T-cell (primary cell): ENCODE measurements at regions not wholly inside any gene's neighbourhood (a gene's known extent, or its start where the extent isn't known, plus 50 kb on each side); places are given as distances from the start of the nearest gene placed in this dataset.

Source experiments
- ATAC-seq, 4 experiments: fragments of 200-7000 bp in 3 of 4; fragments of 150-1000 bp in 1 of 4; cut with Tn5 transposase; replicated peaks in 1 of 4; 1 replicate in 3 of 4; 2 replicates in 1 of 4; pipeline ENCODE4 v1.10.0; 2021; ENCODE audit warnings: moderate library complexity in 3 of 4, mild to moderate bottlenecking in 2 of 4, moderate number of reproducible peaks in 1 of 4
- CTCF ChIA-PET, 2 donors: fragments of 300-600 bp; sonication (Branson Sonifier 250); formaldehyde crosslinking; loops; one replicate each; lab custom pipeline; 2022; ENCODE audit warnings: antibody characterized with exemption in 2 of 2; lab: Charles Lee
- POLR2A ChIA-PET, 2 donors: fragments of 300-600 bp; sonication (Branson Sonifier 250); formaldehyde crosslinking; loops; one replicate each; lab custom pipeline; 2022; ENCODE audit warnings: antibody characterized with exemption in 2 of 2; lab: Charles Lee
- DNase-seq, 35 experiments: peaks; one replicate each; pipeline versions ENCODE4 v3.0.0 to v3.0.0-alpha.2; 2013 to 2023
- H3K27ac ChIP-seq: one replicate; pipeline ENCODE4 v1.5.1; 2013; ENCODE audit warnings: low read length
- H3K27me3 ChIP-seq, 2 experiments: replicated peaks in 1 of 2; 1 replicate in 1 of 2; 2 replicates in 1 of 2; pipeline versions ENCODE4 v1.6.1 to v1.7.0; 2013; ENCODE audit warnings: low read length in 1 of 2, mixed read lengths in 1 of 2; ENCODE audit not compliant: control insufficient read depth in 2 of 2, insufficient read depth in 2 of 2; ENCODE audit errors: extremely low read depth in 1 of 2
- H3K36me3 ChIP-seq, 2 donors: 1 replicate in 1 of 2; 2 replicates in 1 of 2; pipeline versions ENCODE4 v1.6.1 to v1.7.0; 2013; ENCODE audit warnings: low read length in 1 of 2; ENCODE audit not compliant: control insufficient read depth in 2 of 2, insufficient read depth in 1 of 2; ENCODE audit errors: extremely low read depth in 1 of 2
- H3K4me1 ChIP-seq, 2 experiments: 1 replicate in 1 of 2; 2 replicates in 1 of 2; pipeline versions ENCODE4 v1.6.1 to v1.7.0; 2013; ENCODE audit warnings: low read length in 2 of 2, mixed read lengths in 1 of 2; ENCODE audit not compliant: insufficient read depth in 2 of 2, control insufficient read depth in 1 of 2; ENCODE audit errors: extremely low read depth in 1 of 2
- H3K4me3 ChIP-seq, 2 donors: 1 replicate in 1 of 2; 2 replicates in 1 of 2; pipeline versions ENCODE4 v1.5.1 to v1.7.0; 2013; ENCODE audit warnings: mild to moderate bottlenecking in 2 of 2, low read length in 1 of 2, moderate library complexity in 1 of 2; ENCODE audit not compliant: control insufficient read depth in 1 of 2; ENCODE audit errors: extremely low read depth in 1 of 2
- H3K9me3 ChIP-seq: 2 replicates; pipeline ENCODE4 v1.7.0; 2013
- H3K27ac Mint-ChIP-seq, 2 donors: one replicate each; pipeline ENCODE4 v1.8.0; 2020 to 2021; ENCODE audit warnings: mild to moderate bottlenecking in 2 of 2, mixed read lengths in 2 of 2
- H3K27me3 Mint-ChIP-seq, 2 donors: one replicate each; pipeline ENCODE4 v1.8.0; 2021 to 2022; ENCODE audit warnings: mixed read lengths in 2 of 2
- H3K36me3 Mint-ChIP-seq: one replicate; pipeline ENCODE4 v1.8.0; 2021; ENCODE audit warnings: mixed read lengths
- H3K4me1 Mint-ChIP-seq, 3 donors: one replicate each; pipeline ENCODE4 v1.8.0; 2020 to 2022; ENCODE audit warnings: mixed read lengths in 3 of 3, mild to moderate bottlenecking in 1 of 3
- H3K4me3 Mint-ChIP-seq, 3 donors: one replicate each; pipeline ENCODE4 v1.8.0; 2020 to 2022; ENCODE audit warnings: mild to moderate bottlenecking in 3 of 3, mixed read lengths in 3 of 3, moderate library complexity in 3 of 3
- H3K9me3 Mint-ChIP-seq, 3 donors: one replicate each; pipeline ENCODE4 v1.8.0; 2020 to 2022; ENCODE audit warnings: mixed read lengths in 3 of 3
- WGBS: methylation state at CpG from one replicate; pipeline ENCODE4 v1.1.5; 2013; ENCODE audit warnings: missing lambda C conversion rate; ENCODE audit not compliant: insufficient coverage; 5-methylcytosine and 5-hydroxymethylcytosine counted together

- no peak for ATAC-seq
- no peak overlapping the region for H3K27ac ChIP-seq
- Mint-ChIP-seq H3K4me1 (no peaks in the 10 kb centered on the region), H3K9me3 (peaks cover 15 to 24% (median 20%) of the 10 kb centered on the region in 3 donors), H3K27me3 (no peaks in the 10 kb centered on the region), H3K27ac (no peak overlapping the region), H3K36me3 (no peaks in the 10 kb centered on the region), H3K4me3 (no peak overlapping the region)
- ChIA-PET POLR2A (no interaction called here), CTCF (no interaction called here)
- DNase-seq, result no peak
- no peaks in the 10 kb centered on the region for H3K27me3 ChIP-seq
- no CpG with 5 or more reads among the region's 3 CpGs for WGBS
- H3K4me3 ChIP-seq, result no peak overlapping the region
- H3K4me1 ChIP-seq, result no peaks in the 10 kb centered on the region
- no peaks in the 10 kb centered on the region for H3K36me3 ChIP-seq
- no peaks in the 10 kb centered on the region for H3K9me3 ChIP-seq
Measured at GRCh38 chr10:58885146-58885545, 291.3 kb upstream of the PHYHIPL start.

- H3K4me3 Mint-ChIP-seq, result no peak overlapping the region
- H3K36me3 ChIP-seq, result no peaks in the 10 kb centered on the region
- H3K4me1 ChIP-seq, result no peaks in the 10 kb centered on the region
- ChIA-PET POLR2A (no interaction called here), CTCF (no interaction called here)
- no peak overlapping the region for H3K27ac Mint-ChIP-seq
- WGBS, result 83% methylated on average over 1 of the region's 3 CpGs
- peaks cover 13 to 22% (median 15%) of the 10 kb centered on the region in 3 donors for H3K9me3 Mint-ChIP-seq
- DNase-seq, result no peak
- H3K4me3 ChIP-seq, result no peak overlapping the region
- H3K27ac ChIP-seq, result no peak overlapping the region
- ATAC-seq, result no peak
- H3K27me3 Mint-ChIP-seq, result peaks cover 0 to under 1% of the 10 kb centered on the region in 2 donors
- H3K9me3 ChIP-seq, result no peaks in the 10 kb centered on the region
- H3K36me3 Mint-ChIP-seq, result no peaks in the 10 kb centered on the region
- H3K4me1 Mint-ChIP-seq, result no peaks in the 10 kb centered on the region
- H3K27me3 ChIP-seq, result no peaks in the 10 kb centered on the region
Measured at GRCh38 chr10:58885686-58886345, 290.6 kb upstream of the PHYHIPL start.

GRCh38 chr10:58886406-58886805 lies 290.0 kb upstream of the PHYHIPL start:
- ChIA-PET CTCF (no interaction called here), POLR2A (no interaction called here)
- Histone ChIP-seq H3K4me3 (no peak overlapping the region), H3K27ac (no peak overlapping the region), H3K4me1 (no peaks in the 10 kb centered on the region), H3K9me3 (no peaks in the 10 kb centered on the region), H3K27me3 (no peaks in the 10 kb centered on the region), H3K36me3 (no peaks in the 10 kb centered on the region)
- WGBS, result no CpG with 5 or more reads among the region's 2 CpGs
- peaks cover 10 to 16% (median 10%) of the 10 kb centered on the region in 3 donors for H3K9me3 Mint-ChIP-seq
- peaks cover 3 to 4% of the 10 kb centered on the region in 2 donors for H3K27me3 Mint-ChIP-seq
- DNase-seq, result no peak
- no peaks in the 10 kb centered on the region for H3K4me1 Mint-ChIP-seq
- no peak overlapping the region for H3K4me3 Mint-ChIP-seq
- H3K36me3 Mint-ChIP-seq, result no peaks in the 10 kb centered on the region
- ATAC-seq, result no peak
- H3K27ac Mint-ChIP-seq, result no peak overlapping the region

- Histone ChIP-seq H3K36me3 (no peaks in the 10 kb centered on the region), H3K4me1 (no peaks in the 10 kb centered on the region), H3K4me3 (no peak overlapping the region), H3K27me3 (peaks cover 0 to 2% of the 10 kb centered on the region in 2 experiments), H3K9me3 (no peaks in the 10 kb centered on the region), H3K27ac (no peak overlapping the region)
- Mint-ChIP-seq H3K9me3 (peaks cover 5 to 11% (median 7%) of the 10 kb centered on the region in 3 donors), H3K27me3 (peaks cover 3 to 4% of the 10 kb centered on the region in 2 donors), H3K4me3 (no peak overlapping the region), H3K36me3 (no peaks in the 10 kb centered on the region), H3K4me1 (no peaks in the 10 kb centered on the region), H3K27ac (no peak overlapping the region)
- CTCF ChIA-PET, result no interaction called here
- no peak for ATAC-seq
- 60% methylated on average over 2 of the region's 2 CpGs for WGBS
- POLR2A ChIA-PET, result no interaction called here
- DNase-seq, result no peak
Measured at GRCh38 chr10:58887474-58887873, 289.0 kb upstream of the PHYHIPL start.

GRCh38 chr10:58888957-58889356 lies 287.5 kb upstream of the PHYHIPL start:
- DNase-seq (no peak), ATAC-seq (no peak)
- Mint-ChIP-seq H3K4me1 (no peaks in the 10 kb centered on the region), H3K9me3 (peaks cover 0 to 9% (median 4%) of the 10 kb centered on the region in 3 donors), H3K36me3 (no peaks in the 10 kb centered on the region), H3K27ac (no peak overlapping the region), H3K4me3 (no peak overlapping the region), H3K27me3 (peaks cover 3 to 4% of the 10 kb centered on the region in 2 donors)
- Histone ChIP-seq H3K4me1 (no peaks in the 10 kb centered on the region), H3K36me3 (no peaks in the 10 kb centered on the region), H3K27me3 (peaks cover 0 to 2% of the 10 kb centered on the region in 2 experiments), H3K9me3 (no peaks in the 10 kb centered on the region), H3K4me3 (no peak overlapping the region), H3K27ac (no peak overlapping the region)
- WGBS, result 40% methylated on average over 1 of the region's 3 CpGs
- POLR2A ChIA-PET, result no interaction called here
- CTCF ChIA-PET, result no interaction called here

GRCh38 chr10:58892031-58892531 lies 284.4 kb upstream of the PHYHIPL start:
- H3K4me1 ChIP-seq, result no peaks in the 10 kb centered on the region
- POLR2A ChIA-PET, result no interaction called here

More at GRCh38 chr10:58892031-58892531, 284.4 kb upstream of the PHYHIPL start:
- Histone ChIP-seq H3K4me3 (no peak overlapping the region), H3K27ac (no peak overlapping the region), H3K9me3 (no peaks in the 10 kb centered on the region), H3K36me3 (no peaks in the 10 kb centered on the region), H3K27me3 (peaks cover 0 to 2% of the 10 kb centered on the region in 2 experiments)
- peaks cover 0 to 8% (median 4%) of the 10 kb centered on the region in 3 donors for H3K9me3 Mint-ChIP-seq
- no peak for DNase-seq
- no peak for ATAC-seq
- CTCF ChIA-PET, result no interaction called here
- H3K4me1 Mint-ChIP-seq, result no peaks in the 10 kb centered on the region
- no peak overlapping the region for H3K27ac Mint-ChIP-seq
- no peaks in the 10 kb centered on the region for H3K36me3 Mint-ChIP-seq
- H3K4me3 Mint-ChIP-seq, result no peak overlapping the region
- H3K27me3 Mint-ChIP-seq, result peaks cover 3 to 4% of the 10 kb centered on the region in 2 donors
- no CpG with 5 or more reads among the region's 3 CpGs for WGBS
